HepG2 (cell line): ENCODE measurements at regions not wholly inside any gene's neighbourhood (a gene's known extent, or its start where the extent isn't known, plus 50 kb on each side); places are given as distances from the start of the nearest gene placed in this dataset.

Source experiments
- ATAC-seq: fragments of 200-7000 bp; cut with Tn5 transposase; 3 replicates; pipeline ENCODE4 v1.9.1; 2020; ENCODE audit warnings: mild to moderate bottlenecking, moderate library complexity
- BruUV-seq: library from RNA; stranded (reverse); fragments of 400-500 nt; replicated peaks from 2 replicates; lab custom pipeline; 2021; lab: Mats Ljungman, UMichigan
- CTCF ChIA-PET: fragments of 300-600 bp; formaldehyde crosslinking; extraction: SDS; loops from one replicate; lab custom pipeline; 2021; ENCODE audit warnings: low total read pairs, inconsistent platforms, low intra/inter-chr PET ratio; lab: Yijun Ruan, JAX
- POLR2A ChIA-PET: fragments of 350-600 bp; sonication (Branson Sonifier 250); formaldehyde crosslinking; loops from one replicate; lab custom pipeline; 2020; ENCODE audit warnings: antibody characterized with exemption, inconsistent platforms; lab: Yijun Ruan, JAX
- DNase-seq: peaks from one replicate; pipeline ENCODE4 v3.0.0-alpha.2; 2015; ENCODE audit warnings: low spot score
- FAIRE-seq: peaks from 3 replicates; lab custom pipeline; 2011; peaks lifted over from hg19 to GRCh38; lab: Jason Lieb, UNC
- H2AFZ ChIP-seq: one replicate; pipeline ENCODE4 v1.6.1; 2011; ENCODE audit warnings: low read length, inconsistent platforms
- H3K27ac ChIP-seq: fragments of 300-600 bp; 3 replicates; pipeline ENCODE4 v1.8.0; 2011; ENCODE audit warnings: mixed run types, mild to moderate bottlenecking, mixed read lengths, low read length, inconsistent platforms; ENCODE audit not compliant: insufficient read depth; ENCODE audit errors: extremely low read length
- H3K27me3 ChIP-seq, 2 experiments: fragments of 200-600 bp in 1 of 2; 2 replicates in 1 of 2; 3 replicates in 1 of 2; pipeline versions ENCODE4 v1.6.0 to v1.8.0; 2011; ENCODE audit warnings: low read length in 2 of 2, mild to moderate bottlenecking in 2 of 2, moderate library complexity in 2 of 2, inconsistent platforms in 1 of 2; ENCODE audit not compliant: insufficient read depth in 2 of 2, control insufficient read depth in 1 of 2
- H3K36me3 ChIP-seq, 2 experiments: fragments of 200-600 bp in 1 of 2; replicated peaks in 1 of 2; 2 replicates in 1 of 2; 3 replicates in 1 of 2; pipeline versions ENCODE4 v1.5.1 to v1.8.0; 2011; ENCODE audit warnings: low read length in 2 of 2, inconsistent platforms in 1 of 2; ENCODE audit not compliant: insufficient read depth in 2 of 2, control insufficient read depth in 1 of 2
- H3K4me1 ChIP-seq: 2 replicates; pipeline ENCODE4 v1.5.1; 2012; ENCODE audit warnings: low read length, inconsistent platforms; ENCODE audit not compliant: insufficient read depth
- H3K4me2 ChIP-seq: 2 replicates; pipeline ENCODE4 v1.6.0; 2011; ENCODE audit warnings: low read depth, low read length, inconsistent platforms
- H3K4me3 ChIP-seq, 3 experiments: fragments of 200-600 bp in 1 of 3; sonication (generic), shearing (Covaris generic) in 1 of 3; replicated peaks in 1 of 3; 2 replicates each; pipeline ENCODE4 v1.5.1; 2011 to 2016; ENCODE audit warnings: low read length in 3 of 3, inconsistent platforms in 2 of 3, low read depth in 2 of 3, mild to moderate bottlenecking in 2 of 3, control low read depth in 1 of 3, mixed read lengths in 1 of 3; ENCODE audit not compliant: insufficient read depth in 1 of 3
- H3K79me2 ChIP-seq: one replicate; pipeline ENCODE4 v1.6.1; 2011; ENCODE audit warnings: low read length, inconsistent platforms; ENCODE audit not compliant: insufficient read depth
- H3K9ac ChIP-seq: 2 replicates; pipeline ENCODE4 v1.6.0; 2011; ENCODE audit warnings: mild to moderate bottlenecking, low read depth, low read length, inconsistent platforms; ENCODE audit not compliant: insufficient read depth
- H3K9me3 ChIP-seq: 2 replicates; pipeline ENCODE4 v1.5.1; 2012; ENCODE audit warnings: mild to moderate bottlenecking, low read length
- H4K20me1 ChIP-seq: 2 replicates; pipeline ENCODE4 v1.6.0; 2011; ENCODE audit warnings: inconsistent platforms, mild to moderate bottlenecking, low read length, moderate library complexity; ENCODE audit not compliant: insufficient read depth
- AGO2 ChIP-seq: fragments of 200-400 bp; formaldehyde crosslinking; optimal IDR thresholded peaks from 2 replicates; pipeline ENCODE3; 2017; ENCODE audit warnings: mild to moderate bottlenecking, low read depth, low read length, moderate library complexity
- BHLHE40 ChIP-seq: IDR thresholded peaks from 2 replicates; pipeline ENCODE4 v1.6.1; 2011; ENCODE audit warnings: low read length, improper control_type of control experiment
- CENPT ChIP-seq: sonication (generic); formaldehyde crosslinking; IDR thresholded peaks from 2 replicates; pipeline ENCODE4 v1.8.0; 2022; ENCODE audit warnings: low read depth, mild to moderate bottlenecking, moderate library complexity, missing genetic modification reagents
- FOXC1 ChIP-seq: sonication (generic); formaldehyde crosslinking; IDR thresholded peaks from 2 replicates; pipeline ENCODE4 v1.8.0; 2022; ENCODE audit warnings: mild to moderate bottlenecking, missing genetic modification reagents, borderline replicate concordance
- GTF2F1 ChIP-seq: fragments of 150-350 bp; IDR thresholded peaks from 2 replicates; pipeline ENCODE4 v1.6.1; 2014; ENCODE audit warnings: low read length
- GTF3A ChIP-seq: sonication (generic); formaldehyde crosslinking; conservative IDR thresholded peaks from 2 replicates; pipeline ENCODE4 v1.4.0; 2020; ENCODE audit warnings: mild to moderate bottlenecking, missing genetic modification reagents
- NFKBIZ ChIP-seq: IDR thresholded peaks from 2 replicates; pipeline ENCODE4 v1.6.1; 2018; ENCODE audit warnings: missing genetic modification reagents, missing compliant biosample characterization
- SALL2 ChIP-seq: sonication (generic); formaldehyde crosslinking; IDR thresholded peaks from 2 replicates; pipeline ENCODE4 v1.8.1; 2023; ENCODE audit warnings: mild to moderate bottlenecking, missing genetic modification reagents, inconsistent platforms
- SIX4 ChIP-seq: sonication (generic); formaldehyde crosslinking; IDR thresholded peaks from 2 replicates; pipeline ENCODE4 v1.4.0; 2020; ENCODE audit warnings: missing genetic modification reagents
- WIZ ChIP-seq: sonication (generic); formaldehyde crosslinking; IDR thresholded peaks from 2 replicates; pipeline ENCODE4 v1.5.1; 2020; ENCODE audit warnings: mild to moderate bottlenecking, missing genetic modification reagents
- ZFP62 ChIP-seq: sonication (generic); formaldehyde crosslinking; IDR thresholded peaks from 2 replicates; pipeline ENCODE4 v1.4.0; 2020; ENCODE audit warnings: missing genetic modification reagents
- ZMYM4 ChIP-seq: sonication (generic); formaldehyde crosslinking; IDR thresholded peaks from 2 replicates; pipeline ENCODE4 v1.8.1; 2023; ENCODE audit warnings: mild to moderate bottlenecking, missing genetic modification reagents
- ZNF136 ChIP-seq: sonication (generic); formaldehyde crosslinking; IDR thresholded peaks from 2 replicates; pipeline ENCODE4 v1.8.1; 2022; ENCODE audit warnings: low read depth, mild to moderate bottlenecking, moderate library complexity, missing genetic modification reagents
- ZNF138 ChIP-seq: sonication (generic); formaldehyde crosslinking; IDR thresholded peaks from 2 replicates; pipeline ENCODE4 v1.5.0; 2020; ENCODE audit warnings: mild to moderate bottlenecking, low read depth, missing genetic modification reagents
- ZNF256 ChIP-seq: sonication (generic); formaldehyde crosslinking; conservative IDR thresholded peaks from 2 replicates; pipeline ENCODE4 v1.4.0; 2020; ENCODE audit warnings: missing genetic modification reagents
- ZNF383 ChIP-seq: sonication (generic); formaldehyde crosslinking; IDR thresholded peaks from 2 replicates; pipeline ENCODE4 v1.4.0; 2020; ENCODE audit warnings: missing genetic modification reagents, mild to moderate bottlenecking, borderline replicate concordance
- ZNF589 ChIP-seq: sonication (generic); formaldehyde crosslinking; conservative IDR thresholded peaks from 2 replicates; pipeline ENCODE4 v1.8.0; 2022; ENCODE audit warnings: mild to moderate bottlenecking, moderate library complexity, missing genetic modification reagents
- ZNF660 ChIP-seq: sonication (generic); formaldehyde crosslinking; IDR thresholded peaks from 2 replicates; pipeline ENCODE4 v1.5.1; 2020; ENCODE audit warnings: mild to moderate bottlenecking, low read depth, missing genetic modification reagents, borderline replicate concordance
- in situ Hi-C: cut with HindIII; loops from 2 replicates; pipeline ENCODE4 v1.10.0; 2017; ENCODE audit warnings: low pct_unique_long_range_greater_than_20kb; ENCODE audit not compliant: extremely low pct_ligation_motif_present
- intact Hi-C: fragments of 100-400 bp; cut with micrococcal nuclease; formaldehyde crosslinking; loops from one replicate; pipeline ENCODE4 v1.10.0; 2022; ENCODE audit not compliant: unreplicated experiment
- TF ChIP-seq, protein P1 (sequence below): fragments of 450-650 bp; IDR thresholded peaks from 2 replicates; pipeline ENCODE4 v1.6.1; 2016
- TF ChIP-seq, protein P2 (sequence below), 2 experiments: sonication (generic) in 1 of 2; formaldehyde crosslinking in 1 of 2; IDR thresholded peaks; 2 replicates each; pipeline versions ENCODE4 v1.6.1 to v1.9.0; 2014 to 2022; ENCODE audit warnings: antibody characterized with exemption in 1 of 2, borderline replicate concordance in 1 of 2, inconsistent platforms in 1 of 2, low read depth in 1 of 2, missing genetic modification reagents in 1 of 2

DNA sequence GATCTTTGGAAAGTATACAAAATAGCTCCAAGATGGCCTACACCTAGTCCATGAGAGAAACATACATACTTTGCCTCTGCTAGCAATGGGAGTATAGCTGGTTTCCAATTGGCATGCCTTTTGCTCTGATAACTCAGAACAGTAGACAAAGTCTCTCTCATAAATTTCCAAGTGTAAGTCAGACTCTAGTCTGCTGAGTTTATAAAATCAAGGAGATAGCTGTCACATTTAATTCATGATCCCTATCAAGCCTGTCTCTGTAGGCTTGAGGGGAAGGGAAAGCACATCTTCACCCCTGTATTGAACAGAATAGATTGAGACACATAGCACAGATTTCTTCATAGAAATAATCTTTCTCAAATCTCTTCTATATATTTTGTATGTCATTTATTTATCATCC is 87.8 kb upstream of the HTR1B start:
- no peak for FAIRE-seq
- Histone ChIP-seq H3K9me3 (no peaks in the 10 kb centered on the region), H3K9ac (no peak overlapping the region), H3K27ac (no peak overlapping the region), H3K36me3 (no peaks in the 10 kb centered on the region), H3K4me3 (no peak overlapping the region), H2AFZ (no peak overlapping the region), H4K20me1 (no peaks in the 10 kb centered on the region), H3K27me3 (no peaks in the 10 kb centered on the region), H3K4me2 (no peak overlapping the region), H3K4me1 (no peaks in the 10 kb centered on the region), H3K79me2 (no peaks in the 10 kb centered on the region)
- BruUV-seq = no TSS peak
- no peak for DNase-seq
- CTCF ChIA-PET = no interaction called here
- in situ Hi-C loops = no loop called here
- POLR2A ChIA-PET = no interaction called here
- TF ChIP-seq ZNF256 (CRISPR knock-in tag) (no peak), ZNF589 (CRISPR knock-in tag) (no peak), SIX4 (CRISPR knock-in tag) (no peak), GTF2F1 (no peak), BHLHE40 (no peak), ZNF660 (CRISPR knock-in tag) (no peak), ZFP62 (CRISPR knock-in tag) (no peak), FOXC1 (CRISPR knock-in tag) (no peak), CENPT (no peak), ZNF138 (CRISPR knock-in tag) (no peak), NFKBIZ (CRISPR knock-in tag) (no peak), SALL2 (CRISPR knock-in tag) (no peak), AGO2 (no peak), GTF3A (CRISPR knock-in tag) (no peak), ZNF136 (CRISPR knock-in tag) (no peak), ZMYM4 (CRISPR knock-in tag) (no peak), WIZ (CRISPR knock-in tag) (no peak), ZNF383 (CRISPR knock-in tag) (no peak)
- TF ChIP-seq, protein P1, sequence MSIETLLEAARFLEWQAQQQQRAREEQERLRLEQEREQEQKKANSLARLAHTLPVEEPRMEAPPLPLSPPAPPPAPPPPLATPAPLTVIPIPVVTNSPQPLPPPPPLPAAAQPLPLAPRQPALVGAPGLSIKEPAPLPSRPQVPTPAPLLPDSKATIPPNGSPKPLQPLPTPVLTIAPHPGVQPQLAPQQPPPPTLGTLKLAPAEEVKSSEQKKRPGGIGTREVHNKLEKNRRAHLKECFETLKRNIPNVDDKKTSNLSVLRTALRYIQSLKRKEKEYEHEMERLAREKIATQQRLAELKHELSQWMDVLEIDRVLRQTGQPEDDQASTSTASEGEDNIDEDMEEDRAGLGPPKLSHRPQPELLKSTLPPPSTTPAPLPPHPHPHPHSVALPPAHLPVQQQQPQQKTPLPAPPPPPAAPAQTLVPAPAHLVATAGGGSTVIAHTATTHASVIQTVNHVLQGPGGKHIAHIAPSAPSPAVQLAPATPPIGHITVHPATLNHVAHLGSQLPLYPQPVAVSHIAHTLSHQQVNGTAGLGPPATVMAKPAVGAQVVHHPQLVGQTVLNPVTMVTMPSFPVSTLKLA = no peak
- TF ChIP-seq, protein P2, sequence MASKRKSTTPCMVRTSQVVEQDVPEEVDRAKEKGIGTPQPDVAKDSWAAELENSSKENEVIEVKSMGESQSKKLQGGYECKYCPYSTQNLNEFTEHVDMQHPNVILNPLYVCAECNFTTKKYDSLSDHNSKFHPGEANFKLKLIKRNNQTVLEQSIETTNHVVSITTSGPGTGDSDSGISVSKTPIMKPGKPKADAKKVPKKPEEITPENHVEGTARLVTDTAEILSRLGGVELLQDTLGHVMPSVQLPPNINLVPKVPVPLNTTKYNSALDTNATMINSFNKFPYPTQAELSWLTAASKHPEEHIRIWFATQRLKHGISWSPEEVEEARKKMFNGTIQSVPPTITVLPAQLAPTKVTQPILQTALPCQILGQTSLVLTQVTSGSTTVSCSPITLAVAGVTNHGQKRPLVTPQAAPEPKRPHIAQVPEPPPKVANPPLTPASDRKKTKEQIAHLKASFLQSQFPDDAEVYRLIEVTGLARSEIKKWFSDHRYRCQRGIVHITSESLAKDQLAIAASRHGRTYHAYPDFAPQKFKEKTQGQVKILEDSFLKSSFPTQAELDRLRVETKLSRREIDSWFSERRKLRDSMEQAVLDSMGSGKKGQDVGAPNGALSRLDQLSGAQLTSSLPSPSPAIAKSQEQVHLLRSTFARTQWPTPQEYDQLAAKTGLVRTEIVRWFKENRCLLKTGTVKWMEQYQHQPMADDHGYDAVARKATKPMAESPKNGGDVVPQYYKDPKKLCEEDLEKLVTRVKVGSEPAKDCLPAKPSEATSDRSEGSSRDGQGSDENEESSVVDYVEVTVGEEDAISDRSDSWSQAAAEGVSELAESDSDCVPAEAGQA (IDR thresholded peaks at IDR 0.05; ENCODE audit: low read depth) = no peak
- TF ChIP-seq, protein P2 (CRISPR knock-in tag; IDR thresholded peaks at IDR 0.05; ENCODE audit: borderline replicate concordance) = no peak
- no peak for ATAC-seq
- intact Hi-C loops = no loop called here
